Stomach (tissue), 8 donors: ENCODE measurements at regions not wholly inside any gene's neighbourhood (a gene's known extent, or its start where the extent isn't known, plus 50 kb on each side); places are given as distances from the start of the nearest gene placed in this dataset.
"Not testable (repeated sequence)": the region's sequence is repeated elsewhere in the genome, so short reads cannot be mapped to it uniquely, and the experiment has no call there.

ENCODE experiments used
- DNase-seq, 2 donors: peaks; one replicate each; pipeline versions ENCODE4 v3.0.0 to v3.0.0-alpha.2; 2013 to 2019
- H3K27ac ChIP-seq, 5 donors: fragments of 200-600 bp in 4 of 5; sonication (generic) in 4 of 5; one replicate each; pipeline ENCODE4 v1.5.1; 2013 to 2019; ENCODE audit warnings: mild to moderate bottlenecking in 1 of 5, moderate library complexity in 1 of 5
- H3K27me3 ChIP-seq, 3 donors: fragments of 200-600 bp; sonication (generic); one replicate each; pipeline ENCODE4 v1.5.1; 2017 to 2019; ENCODE audit warnings: mixed run types in 1 of 3
- H3K36me3 ChIP-seq, 4 donors: fragments of 200-600 bp; sonication (generic); 1 replicate in 3 of 4; 2 replicates in 1 of 4; pipeline ENCODE4 v1.5.1; 2016 to 2019
- H3K4me1 ChIP-seq, 4 donors: fragments of 200-600 bp; sonication (generic); one replicate each; pipeline ENCODE4 v1.5.1; 2016 to 2019
- H3K4me3 ChIP-seq, 4 donors: fragments of 200-600 bp; sonication (generic) in 3 of 4; one replicate each; pipeline ENCODE4 v1.5.1; 2016 to 2019; ENCODE audit warnings: mild to moderate bottlenecking in 1 of 4
- H3K9me3 ChIP-seq, 4 donors: fragments of 200-600 bp; sonication (generic); one replicate each; pipeline ENCODE4 v1.5.1; 2016 to 2019
- CTCF ChIP-seq, 7 experiments: fragments of 450-650 bp in 4 of 7; fragments of 200-600 bp in 3 of 7; sonication (generic) in 3 of 7; IDR thresholded peaks; one replicate each; pipeline ENCODE4 v1.5.1; 2016 to 2019; ENCODE audit warnings: antibody characterized with exemption in 7 of 7, control low read depth in 2 of 7, mild to moderate bottlenecking in 1 of 7
- EP300 ChIP-seq: sonication (generic); formaldehyde crosslinking; IDR thresholded peaks from one replicate; pipeline ENCODE4 v1.6.1; 2017; ENCODE audit warnings: antibody characterized with exemption
- POLR2A ChIP-seq, 4 donors: fragments of 450-650 bp; IDR thresholded peaks; one replicate each; pipeline ENCODE4 v1.6.1; 2016; ENCODE audit warnings: antibody characterized with exemption in 4 of 4, control low read depth in 2 of 4, mild to moderate bottlenecking in 1 of 4, moderate library complexity in 1 of 4
- POLR2AphosphoS5 ChIP-seq, 3 donors: sonication (generic); formaldehyde crosslinking; IDR thresholded peaks; one replicate each; pipeline ENCODE4 v1.6.1; 2016; ENCODE audit warnings: antibody characterized with exemption in 3 of 3
- WGBS, 5 donors: extraction: QIAGEN DNeasy Blood & Tissue Kit in 3 of 5; methylation state at CpG; one replicate each; pipeline versions ENCODE4 v1.1.5 to v1.1.7; 2013 to 2018; 5-methylcytosine and 5-hydroxymethylcytosine counted together
- intact Hi-C: fragments of 100-400 bp; cut with DNase I; formaldehyde crosslinking; loops from one replicate; pipeline ENCODE4 v1.15.1; 2023; ENCODE audit warnings: low total_unique reads
- donor health status: healthy with polysubstance abuse.
- donor health status: Bipolar disorder and iron deficiency.
- donor health status: healthy.

DNA sequence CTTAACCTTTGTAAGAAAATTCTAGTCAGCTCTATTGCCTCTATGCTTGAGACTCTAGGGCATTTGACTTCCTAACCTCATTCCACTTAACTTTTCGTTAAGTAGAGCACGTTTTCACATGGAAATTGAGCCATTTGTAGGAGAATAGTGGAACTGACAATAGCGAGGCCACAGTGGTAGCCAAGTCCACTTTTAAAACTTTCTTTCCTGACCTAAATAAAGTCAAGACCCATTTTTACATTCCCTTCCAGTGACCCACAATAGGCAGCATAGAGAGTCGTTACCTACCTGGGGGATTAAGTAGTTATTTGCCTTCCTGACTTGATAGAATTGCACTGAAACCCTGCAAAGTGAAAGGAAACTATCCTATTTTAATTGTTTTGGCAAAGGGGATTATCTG is 386.0 kb upstream of the NECTIN3 start:
- intact Hi-C loops, result no loop called here
- no peak overlapping the region for H3K4me3 ChIP-seq
- no peaks in the 10 kb centered on the region for H3K27me3 ChIP-seq
- TF ChIP-seq CTCF (IDR thresholded peaks at IDR 0.05) (no peak), POLR2AphosphoS5 (IDR thresholded peaks at IDR 0.05) (no peak), EP300 (no peak), POLR2A (IDR thresholded peaks at IDR 0.05) (no peak)
- H3K9me3 ChIP-seq, result no peaks in the 10 kb centered on the region
- 76 to 87% (median 83%) methylated on average over 4 of the region's 4 CpGs for WGBS, 5 donors
- H3K36me3 ChIP-seq, result no peaks in the 10 kb centered on the region
- no peak for DNase-seq
- no peak overlapping the region for H3K27ac ChIP-seq
- no peaks in the 10 kb centered on the region for H3K4me1 ChIP-seq

DNA sequence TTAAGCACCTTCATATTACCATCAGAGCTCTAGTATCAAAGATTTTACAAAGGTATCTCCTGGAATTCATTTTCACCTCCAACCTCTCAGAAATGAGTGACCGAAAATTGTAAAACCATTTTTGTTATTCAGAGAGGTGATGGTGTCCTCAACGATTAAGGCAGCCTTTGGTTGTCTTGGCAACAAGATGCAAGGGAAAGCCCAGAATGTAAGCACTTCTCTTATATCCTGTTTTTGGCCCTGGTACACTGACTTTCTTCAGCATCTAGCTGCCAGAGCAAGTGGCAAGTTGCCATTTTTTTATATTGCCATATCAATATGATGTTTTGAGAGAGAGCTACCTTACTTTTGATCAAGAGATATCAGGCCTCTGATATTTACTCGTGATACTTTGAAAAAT is 384.9 kb upstream of the NECTIN3 start:
- intact Hi-C loops, result no loop called here
- Histone ChIP-seq H3K27me3 (no peaks in the 10 kb centered on the region), H3K27ac (no peak overlapping the region), H3K36me3 (no peaks in the 10 kb centered on the region), H3K4me1 (no peaks in the 10 kb centered on the region), H3K4me3 (no peak overlapping the region), H3K9me3 (no peaks in the 10 kb centered on the region)
- TF ChIP-seq POLR2AphosphoS5 (IDR thresholded peaks at IDR 0.05) (no peak), CTCF (IDR thresholded peaks at IDR 0.05) (no peak), POLR2A (IDR thresholded peaks at IDR 0.05) (no peak), EP300 (no peak)
- 47 to 63% (median 55%) methylated on average over 3 of the region's 3 CpGs for WGBS, 5 donors
- DNase-seq, result no peak

- no peak for TF ChIP-seq POLR2A (IDR thresholded peaks at IDR 0.05)
- TF ChIP-seq EP300, result no peak
- TF ChIP-seq POLR2AphosphoS5 (IDR thresholded peaks at IDR 0.05), result no peak
- no peak for TF ChIP-seq CTCF (IDR thresholded peaks at IDR 0.05)
- no peaks in the 10 kb centered on the region for H3K36me3 ChIP-seq
- no peak for DNase-seq
- no peaks in the 10 kb centered on the region for H3K27me3 ChIP-seq
- intact Hi-C loops, result no loop called here
- no peak overlapping the region for H3K27ac ChIP-seq
- H3K4me1 ChIP-seq, result no peaks in the 10 kb centered on the region
- H3K9me3 ChIP-seq, result no peaks in the 10 kb centered on the region
- H3K4me3 ChIP-seq, result no peak overlapping the region
Observed at GRCh38 chr3:110687138-110687537, 384.5 kb upstream of the NECTIN3 start.

DNA sequence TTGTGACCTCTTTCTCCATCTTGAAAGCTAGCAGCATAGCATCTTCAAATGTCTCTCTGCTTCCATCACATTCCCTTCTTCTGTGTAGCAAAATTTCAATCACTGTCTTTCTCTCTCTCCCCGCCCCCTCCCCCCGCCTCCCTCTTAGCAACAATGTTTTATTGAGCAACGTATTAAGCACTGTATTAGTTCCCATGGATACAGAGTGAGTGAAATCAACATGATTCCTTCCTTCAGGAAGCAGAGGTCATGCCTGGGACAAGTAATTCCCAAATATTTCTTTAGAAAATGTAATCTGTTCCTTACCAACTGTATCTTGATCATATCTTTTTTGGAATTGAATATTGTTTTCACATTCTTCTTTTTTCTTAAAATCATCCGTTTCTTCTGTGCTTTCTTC is 373.7 kb upstream of the NECTIN3 start:
- DNase-seq, result no peak
- Histone ChIP-seq H3K4me3 (no peak overlapping the region), H3K27me3 (no peaks in the 10 kb centered on the region), H3K4me1 (no peaks in the 10 kb centered on the region), H3K36me3 (no peaks in the 10 kb centered on the region), H3K27ac (no peak overlapping the region), H3K9me3 (peaks cover 0 to 4% (median 0%) of the 10 kb centered on the region in 4 donors)
- intact Hi-C loops, result no loop called here
- TF ChIP-seq EP300, result no peak
- 50 to 83% (median 76%) methylated on average over 4 of the region's 4 CpGs for WGBS, 5 donors

- H3K4me1 ChIP-seq, H3K27ac ChIP-seq, H3K36me3 ChIP-seq, H3K27me3 ChIP-seq, H3K9me3 ChIP-seq, intact Hi-C loops, H3K4me3 ChIP-seq, DNase-seq: not testable (repeated sequence)
Observed at GRCh38 chr3:110704332-110704731, 367.3 kb upstream of the NECTIN3 start.

GRCh38 chr3:110708156-110708555 is 363.5 kb upstream of the NECTIN3 start:
- no peak for DNase-seq
- H3K27ac ChIP-seq, result no peak overlapping the region
- H3K4me1 ChIP-seq, result peaks cover 0 to 9% (median 0%) of the 10 kb centered on the region in 4 donors
- 91 to 100% (median 100%) methylated on average over 1 of the region's 1 CpG for WGBS, 5 donors
- no peak overlapping the region for H3K4me3 ChIP-seq
- no peaks in the 10 kb centered on the region for H3K9me3 ChIP-seq
- H3K36me3 ChIP-seq, result no peaks in the 10 kb centered on the region
- TF ChIP-seq EP300, result no peak
- TF ChIP-seq CTCF (IDR thresholded peaks at IDR 0.05), result no peak
- TF ChIP-seq POLR2AphosphoS5 (IDR thresholded peaks at IDR 0.05), result no peak
- no peak for TF ChIP-seq POLR2A (IDR thresholded peaks at IDR 0.05)
- H3K27me3 ChIP-seq, result no peaks in the 10 kb centered on the region
- intact Hi-C loops, result no loop called here
